ENCODE measurements at regions not wholly inside any gene's neighbourhood (a gene's known extent, or its start where the extent isn't known, plus 50 kb on each side); places are given as distances from the start of the nearest gene placed in this dataset.

DNA sequence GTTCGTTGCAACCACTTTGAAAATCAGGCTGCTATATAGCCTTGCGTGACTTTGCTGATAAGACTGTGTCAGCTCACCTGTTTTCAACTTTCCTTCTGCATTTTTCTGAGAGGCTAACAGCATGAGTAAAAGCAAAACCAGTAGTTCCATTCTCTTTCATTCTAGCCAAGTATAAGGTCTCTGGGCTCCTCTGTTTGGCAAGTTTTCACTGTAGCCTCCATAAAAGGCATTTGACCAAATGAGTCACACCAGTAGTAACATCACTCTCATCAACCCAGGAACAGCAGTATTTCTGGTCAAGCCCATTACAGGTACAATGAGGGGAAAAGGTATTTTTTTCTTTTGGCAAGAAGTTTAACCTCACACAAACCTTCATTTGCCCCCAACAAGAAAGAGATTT is 1149.8 kb upstream of the MIR17HG start:
- ChIA-PET CTCF (no interaction called here), POLR2A (no interaction called here)
- H3K27ac Mint-ChIP-seq, result no peak overlapping the region
- no peaks in the 10 kb centered on the region for H3K9me3 Mint-ChIP-seq
- TF ChIP-seq ETV6 (CRISPR knock-in tag; IDR thresholded peaks at IDR 0.05) (no peak), MLX (CRISPR knock-in tag; IDR thresholded peaks at IDR 0.05) (no peak), GABPB1 (CRISPR knock-in tag; IDR thresholded peaks at IDR 0.05) (no peak), ESRRA (CRISPR knock-in tag; IDR thresholded peaks at IDR 0.05; ENCODE audit: borderline replicate concordance) (no peak), PRRX2 (CRISPR knock-in tag; IDR thresholded peaks at IDR 0.05) (no peak), IRF2 (CRISPR knock-in tag; IDR thresholded peaks at IDR 0.05; ENCODE audit: borderline replicate concordance, low read depth) (no peak), CBFB (CRISPR knock-in tag; IDR thresholded peaks at IDR 0.05; ENCODE audit: low read depth) (no peak), ELF4 (CRISPR knock-in tag; IDR thresholded peaks at IDR 0.05; ENCODE audit: low read depth) (no peak)
- TF ChIP-seq, protein P1, sequence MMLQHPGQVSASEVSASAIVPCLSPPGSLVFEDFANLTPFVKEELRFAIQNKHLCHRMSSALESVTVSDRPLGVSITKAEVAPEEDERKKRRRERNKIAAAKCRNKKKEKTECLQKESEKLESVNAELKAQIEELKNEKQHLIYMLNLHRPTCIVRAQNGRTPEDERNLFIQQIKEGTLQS (CRISPR knock-in tag; conservative IDR thresholded peaks at IDR 0.05), result no peak
- ATAC-seq (no peak), DNase-seq (ENCODE audit: low spot score) (no peak)
- H3K27me3 Mint-ChIP-seq (ENCODE audit: low read depth), result peaks cover 2% of the 10 kb centered on the region; the same call in 1 of the 2 replicates
- H3K4me3 Mint-ChIP-seq, result no peak overlapping the region
- no peaks in the 10 kb centered on the region for H3K36me3 Mint-ChIP-seq
- no peaks in the 10 kb centered on the region for H3K4me1 Mint-ChIP-seq

DNA sequence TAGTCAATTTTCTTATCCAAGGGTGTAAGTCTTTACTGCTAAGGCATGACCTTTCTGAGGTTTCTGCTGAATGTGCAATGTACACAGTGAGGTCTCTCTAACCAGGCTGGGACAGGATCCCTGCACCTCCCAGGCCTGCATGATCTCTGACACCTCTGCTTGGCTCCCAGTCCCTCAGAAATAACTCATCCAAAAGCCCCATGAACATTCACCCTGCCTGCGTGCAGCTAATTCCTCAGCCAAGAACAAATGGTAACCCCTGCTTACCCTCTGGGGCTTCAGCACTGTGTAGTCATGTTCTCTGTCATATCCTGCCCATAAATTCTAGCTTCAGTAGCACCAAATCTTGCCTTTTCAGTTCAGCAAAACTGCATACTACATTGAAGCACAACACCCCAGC is 1146.3 kb upstream of the MIR17HG start:
- POLR2A ChIA-PET, result no interaction called here
- DNase-seq (ENCODE audit: low spot score) (no peak), ATAC-seq (no peak)
- CTCF ChIA-PET, result no interaction called here
- TF ChIP-seq PRRX2 (CRISPR knock-in tag; IDR thresholded peaks at IDR 0.05), result no peak
- H3K4me3 Mint-ChIP-seq, result no peak overlapping the region
- H3K36me3 Mint-ChIP-seq, result no peaks in the 10 kb centered on the region
- H3K27ac Mint-ChIP-seq, result no peak overlapping the region
- H3K9me3 Mint-ChIP-seq, result no peaks in the 10 kb centered on the region
- no peaks in the 10 kb centered on the region for H3K4me1 Mint-ChIP-seq
- H3K27me3 Mint-ChIP-seq (ENCODE audit: low read depth), result peaks cover 2% of the 10 kb centered on the region; the same call in 1 of the 2 replicates

- Mint-ChIP-seq H3K27me3 (ENCODE audit: low read depth) (peaks cover 2% of the 10 kb centered on the region; the same call in 1 of the 2 replicates), H3K4me3 (no peak overlapping the region), H3K9me3 (no peaks in the 10 kb centered on the region), H3K4me1 (no peaks in the 10 kb centered on the region), H3K36me3 (no peaks in the 10 kb centered on the region), H3K27ac (no peak overlapping the region)
- no peak for DNase-seq (ENCODE audit: low spot score)
- ATAC-seq, result no peak
- TF ChIP-seq ZBTB43 (CRISPR knock-in tag; IDR thresholded peaks at IDR 0.05) (no peak), FOXK1 (CRISPR knock-in tag; IDR thresholded peaks at IDR 0.05) (no peak), ESRRA (CRISPR knock-in tag; IDR thresholded peaks at IDR 0.05; ENCODE audit: borderline replicate concordance) (no peak), CREB1 (CRISPR knock-in tag; IDR thresholded peaks at IDR 0.05) (no peak), MYBL2 (CRISPR knock-in tag; IDR thresholded peaks at IDR 0.05) (no peak), FOXP4 (CRISPR knock-in tag; IDR thresholded peaks at IDR 0.05) (no peak), NFE2L1 (CRISPR knock-in tag; IDR thresholded peaks at IDR 0.05) (no peak), ZBTB21 (CRISPR knock-in tag; IDR thresholded peaks at IDR 0.05; ENCODE audit: borderline replicate concordance) (no peak), EMX1 (CRISPR knock-in tag; IDR thresholded peaks at IDR 0.05) (no peak), ZNF396 (CRISPR knock-in tag; IDR thresholded peaks at IDR 0.05; ENCODE audit: borderline replicate concordance) (no peak), ZNF138 (CRISPR knock-in tag; conservative IDR thresholded peaks at IDR 0.05) (no peak), GTF2I (CRISPR knock-in tag; conservative IDR thresholded peaks at IDR 0.05) (no peak), STAT6 (CRISPR knock-in tag; conservative IDR thresholded peaks at IDR 0.05; ENCODE audit: low read depth) (no peak)
- TF ChIP-seq, protein P2, sequence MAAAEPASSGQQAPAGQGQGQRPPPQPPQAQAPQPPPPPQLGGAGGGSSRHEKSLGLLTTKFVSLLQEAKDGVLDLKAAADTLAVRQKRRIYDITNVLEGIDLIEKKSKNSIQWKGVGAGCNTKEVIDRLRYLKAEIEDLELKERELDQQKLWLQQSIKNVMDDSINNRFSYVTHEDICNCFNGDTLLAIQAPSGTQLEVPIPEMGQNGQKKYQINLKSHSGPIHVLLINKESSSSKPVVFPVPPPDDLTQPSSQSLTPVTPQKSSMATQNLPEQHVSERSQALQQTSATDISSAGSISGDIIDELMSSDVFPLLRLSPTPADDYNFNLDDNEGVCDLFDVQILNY (CRISPR knock-in tag; IDR thresholded peaks at IDR 0.05), result no peak
- CTCF ChIA-PET, result no interaction called here
- POLR2A ChIA-PET, result no interaction called here
These were observed 1145.6 kb upstream of the MIR17HG start for GRCh38 chr13:90201676-90202460.
